SH-SY5Y (cell line): ENCODE measurements at regions not wholly inside any gene's neighbourhood (a gene's known extent, or its start where the extent isn't known, plus 50 kb on each side); places are given as distances from the start of the nearest gene placed in this dataset.

ENCODE experiments used
- GATA2 ChIP-seq: IDR thresholded peaks from 2 replicates; pipeline ENCODE4 v1.6.1; 2011; ENCODE audit warnings: mild to moderate bottlenecking, low read depth, low read length
- GATA3 ChIP-seq: IDR thresholded peaks from 2 replicates; pipeline ENCODE4 v1.6.1; 2011; ENCODE audit warnings: low read depth, mild to moderate bottlenecking, low read length, moderate library complexity

GRCh38 chr3:182524711-182525401 is 268.4 kb upstream of the ATP11B start:
- no peak for TF ChIP-seq GATA2
- TF ChIP-seq GATA3, result no peak
